ENCODE measurements at regions not wholly inside any gene's neighbourhood (a gene's known extent, or its start where the extent isn't known, plus 50 kb on each side); places are given as distances from the start of the nearest gene placed in this dataset.

- no peak for TF ChIP-seq CTCF (IDR thresholded peaks at IDR 0.05; ENCODE audit: insufficient read depth, missing control alignments)
- no peak for DNase-seq (ENCODE audit: insufficient read length, low spot score)
- FAIRE-seq: no peak
Measured at GRCh38 chr5:138702166-138703077, 50.8 kb upstream of the CTNNA1 start.

DNA sequence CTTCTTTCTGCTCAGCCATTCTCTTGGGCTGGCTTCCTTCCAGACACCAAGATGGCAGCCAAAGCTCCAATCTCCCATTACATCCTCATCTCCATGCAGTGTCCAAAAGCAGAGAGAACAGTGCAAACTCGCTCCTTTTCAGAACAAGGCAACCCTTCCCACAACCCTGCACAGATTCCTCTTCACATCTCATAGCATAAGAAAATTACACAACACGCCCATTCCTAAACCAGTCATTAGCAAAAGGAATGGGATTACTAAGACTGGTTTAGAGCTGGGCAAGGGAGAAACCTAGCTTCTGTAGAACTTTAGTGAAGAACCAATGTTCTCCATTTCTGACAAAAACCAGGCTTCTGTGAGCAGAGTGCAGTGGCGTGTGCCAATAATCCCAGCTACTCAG lies 51.5 kb upstream of the CTNNA1 start:
- no peak for DNase-seq (ENCODE audit: insufficient read length, low spot score)
- TF ChIP-seq CTCF (IDR thresholded peaks at IDR 0.05; ENCODE audit: insufficient read depth, missing control alignments): no peak
- FAIRE-seq: no peak

DNA sequence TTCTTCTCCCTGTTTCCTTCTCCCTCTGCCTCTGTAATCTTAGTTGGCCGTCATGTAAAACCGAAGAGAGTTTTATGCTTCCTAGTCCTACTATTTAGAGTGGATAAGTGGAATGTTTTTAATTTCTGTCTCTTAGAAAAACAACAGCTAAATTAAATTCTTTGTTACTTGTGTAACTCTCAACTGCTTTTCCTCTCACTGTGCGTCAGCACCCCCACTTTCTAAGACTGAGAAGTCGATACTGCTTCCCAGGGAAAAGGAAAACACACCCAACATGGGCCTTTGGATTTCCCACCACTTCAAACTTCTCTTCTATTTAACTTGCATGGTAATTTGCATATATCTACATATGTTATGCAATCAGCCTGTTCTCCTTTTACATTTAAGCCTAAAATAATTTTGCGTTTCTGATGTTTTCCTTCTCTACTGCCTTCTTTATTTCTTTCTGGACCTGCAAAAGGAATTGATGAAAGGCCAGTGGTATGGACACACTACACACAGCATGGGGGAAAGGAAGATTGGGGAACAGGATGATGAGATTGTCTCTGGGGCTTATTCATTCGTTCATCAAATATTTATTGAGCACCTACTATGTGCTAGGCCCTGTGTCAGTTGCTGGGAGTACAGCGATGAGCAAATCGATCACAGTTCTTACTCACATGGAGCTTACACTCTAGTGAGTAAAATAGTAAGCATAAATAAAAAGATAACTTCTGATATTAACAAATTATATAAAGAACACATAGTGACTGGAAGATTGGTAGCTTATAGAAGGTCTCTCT lies 52.5 kb upstream of the CTNNA1 start:
- TF ChIP-seq CTCF (IDR thresholded peaks at IDR 0.05; ENCODE audit: insufficient read depth, missing control alignments): no peak
- DNase-seq (ENCODE audit: insufficient read length, low spot score): no peak
- FAIRE-seq: no peak

GRCh38 chr5:138699482-138699881 lies 53.7 kb upstream of the CTNNA1 start:
- FAIRE-seq (no peak), DNase-seq (ENCODE audit: insufficient read length, low spot score) (no peak)
- no peak for TF ChIP-seq CTCF (IDR thresholded peaks at IDR 0.05; ENCODE audit: insufficient read depth, missing control alignments)

DNA sequence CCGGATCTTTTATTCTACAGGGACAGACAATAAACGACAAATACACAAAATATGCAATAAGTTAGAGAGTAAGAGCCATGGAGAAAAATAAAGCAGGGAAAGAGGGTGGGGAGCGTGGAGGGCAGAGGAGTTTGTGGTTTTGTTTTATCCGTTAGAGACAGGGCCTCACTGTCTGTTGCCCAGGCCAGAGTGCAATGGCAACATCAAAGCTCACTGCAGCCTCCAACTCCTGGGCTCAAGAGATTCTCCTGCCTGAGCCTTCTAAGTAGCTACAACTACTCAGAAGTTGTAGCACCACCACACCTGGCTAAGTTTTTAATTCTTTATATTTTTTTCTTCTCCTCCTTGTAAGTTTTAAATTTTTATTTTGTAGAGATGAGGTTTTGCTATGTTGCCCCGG lies 54.5 kb upstream of the CTNNA1 start:
- FAIRE-seq (no peak), DNase-seq (ENCODE audit: insufficient read length, low spot score) (no peak)
- no peak for TF ChIP-seq CTCF (IDR thresholded peaks at IDR 0.05; ENCODE audit: insufficient read depth, missing control alignments)

GRCh38 chr5:138697720-138698360 lies 55.4 kb upstream of the CTNNA1 start:
- no peak for FAIRE-seq
- TF ChIP-seq CTCF (IDR thresholded peaks at IDR 0.05; ENCODE audit: insufficient read depth, missing control alignments): no peak

More at GRCh38 chr5:138697720-138698360, 55.4 kb upstream of the CTNNA1 start:
- no peak for DNase-seq (ENCODE audit: insufficient read length, low spot score)

All from D721Med (cell line).